ENCODE measurements at regions not wholly inside any gene's neighbourhood (a gene's known extent, or its start where the extent isn't known, plus 50 kb on each side); places are given as distances from the start of the nearest gene placed in this dataset.

GRCh38 chr4:180949424-180950213 lies 1293.6 kb upstream of the TENM3 start:
- ATAC-seq (no peak), DNase-seq (ENCODE audit: low spot score) (no peak), FAIRE-seq (no peak)
- TF ChIP-seq ZNF101 (CRISPR knock-in tag; IDR thresholded peaks at IDR 0.05; ENCODE audit: borderline replicate concordance, low read depth) (no peak), ZSCAN25 (CRISPR knock-in tag; IDR thresholded peaks at IDR 0.05) (no peak), ZNF674 (CRISPR knock-in tag; IDR thresholded peaks at IDR 0.05; ENCODE audit: low read depth) (no peak), NFE2L2 (IDR thresholded peaks at IDR 0.05; ENCODE audit: low read length) (no peak), ZBTB49 (CRISPR knock-in tag; IDR thresholded peaks at IDR 0.05; ENCODE audit: borderline replicate concordance) (no peak), ZBED4 (CRISPR knock-in tag; IDR thresholded peaks at IDR 0.05; ENCODE audit: borderline replicate concordance) (no peak), CREM (IDR thresholded peaks at IDR 0.05) (no peak), CREM (CRISPR knock-in tag; IDR thresholded peaks at IDR 0.05) (no peak), CC2D1A (CRISPR knock-in tag; IDR thresholded peaks at IDR 0.05) (no peak), HDAC1 (CRISPR knock-in tag; IDR thresholded peaks at IDR 0.05) (no peak), RARA (CRISPR knock-in tag; IDR thresholded peaks at IDR 0.05) (no peak), ZNF513 (CRISPR knock-in tag; conservative IDR thresholded peaks at IDR 0.05) (no peak), SAFB2 (CRISPR knock-in tag; IDR thresholded peaks at IDR 0.05; ENCODE audit: borderline replicate concordance, low read depth) (no peak), TEAD3 (CRISPR knock-in tag; optimal IDR thresholded peaks at IDR 0.05; ENCODE audit: borderline replicate concordance) (no peak), BATF2 (CRISPR knock-in tag; IDR thresholded peaks at IDR 0.05) (no peak)
- H3K9ac ChIP-seq (ENCODE audit: insufficient read depth, low read depth, low read length), result no peak overlapping the region
- H4K20me1 ChIP-seq (ENCODE audit: insufficient read depth, low read length), result no peaks in the 10 kb centered on the region
- BruUV-seq (replicated peaks), result no TSS peak
- H2AFZ ChIP-seq (ENCODE audit: low read length), result no peak overlapping the region
- H3K4me1 ChIP-seq (ENCODE audit: insufficient read depth, low read length), result no peaks in the 10 kb centered on the region
- H3K4me2 ChIP-seq (ENCODE audit: low read depth, low read length), result no peak overlapping the region
- H3K27ac ChIP-seq (ENCODE audit: extremely low read length, insufficient read depth, low read length), result no peak overlapping the region
- intact Hi-C loops (cut with micrococcal nuclease; ENCODE audit: unreplicated experiment) (no loop called here), in situ Hi-C loops (cut with HindIII; ENCODE audit: extremely low pct_ligation_motif_present, low pct_unique_long_range_greater_than_20kb) (no loop called here)
- no peaks in the 10 kb centered on the region for H3K79me2 ChIP-seq (ENCODE audit: insufficient read depth, low read length)
- ChIA-PET CTCF (ENCODE audit: low intra/inter-chr PET ratio, low total read pairs) (no interaction called here), POLR2A (no interaction called here)
- H3K9me3 ChIP-seq (ENCODE audit: low read length), result no peaks in the 10 kb centered on the region
- H3K36me3 ChIP-seq (replicated peaks in 1 of 2; ENCODE audit: control insufficient read depth in 1 of 2, insufficient read depth in 2 of 2, low read length in 2 of 2), result no peaks in the 10 kb centered on the region
- no peak overlapping the region for H3K4me3 ChIP-seq (replicated peaks in 1 of 3; ENCODE audit: insufficient read depth in 1 of 3, low read depth in 2 of 3, low read length in 3 of 3)
- no peaks in the 10 kb centered on the region for H3K27me3 ChIP-seq (ENCODE audit: control insufficient read depth in 1 of 2, insufficient read depth in 2 of 2, low read length in 2 of 2)
- WGBS (ENCODE audit: low lambda C conversion rate), result 38% methylated on average over 7 of the region's 7 CpGs

All from HepG2 (cell line).